Central memory CD8-positive, alpha-beta T cell (primary cell): ENCODE measurements at regions not wholly inside any gene's neighbourhood (a gene's known extent, or its start where the extent isn't known, plus 50 kb on each side); places are given as distances from the start of the nearest gene placed in this dataset.

Source experiments
- ATAC-seq: fragments of 150-1000 bp; cut with Tn5 transposase; replicated peaks from 2 replicates; pipeline ENCODE4 v1.10.0; 2022; ENCODE audit warnings: mild to moderate bottlenecking, moderate FRiP score, moderate number of reproducible peaks; ENCODE audit not compliant: poor library complexity, severe bottlenecking; ENCODE audit errors: extremely low read depth
- DNase-seq, 2 donors: peaks; one replicate each; pipeline ENCODE4 v3.0.0; 2021; ENCODE audit warnings: low spot score in 2 of 2
- H3K27ac Mint-ChIP-seq: one replicate; pipeline ENCODE4 v1.8.0; 2022; ENCODE audit warnings: low read depth, mild to moderate bottlenecking, moderate library complexity, mixed read lengths
- H3K27me3 Mint-ChIP-seq: one replicate; pipeline ENCODE4 v1.8.0; 2022; ENCODE audit warnings: mixed read lengths
- H3K36me3 Mint-ChIP-seq: one replicate; pipeline ENCODE4 v1.8.0; 2022; ENCODE audit warnings: mild to moderate bottlenecking, moderate library complexity, mixed read lengths; ENCODE audit not compliant: insufficient read depth
- H3K4me1 Mint-ChIP-seq: one replicate; pipeline ENCODE4 v1.8.0; 2022; ENCODE audit warnings: mixed read lengths
- H3K4me3 Mint-ChIP-seq: one replicate; pipeline ENCODE4 v1.8.0; 2022; ENCODE audit warnings: mild to moderate bottlenecking, moderate library complexity, mixed read lengths
- H3K9me3 Mint-ChIP-seq: one replicate; pipeline ENCODE4 v1.8.0; 2022; ENCODE audit warnings: mixed read lengths

DNA sequence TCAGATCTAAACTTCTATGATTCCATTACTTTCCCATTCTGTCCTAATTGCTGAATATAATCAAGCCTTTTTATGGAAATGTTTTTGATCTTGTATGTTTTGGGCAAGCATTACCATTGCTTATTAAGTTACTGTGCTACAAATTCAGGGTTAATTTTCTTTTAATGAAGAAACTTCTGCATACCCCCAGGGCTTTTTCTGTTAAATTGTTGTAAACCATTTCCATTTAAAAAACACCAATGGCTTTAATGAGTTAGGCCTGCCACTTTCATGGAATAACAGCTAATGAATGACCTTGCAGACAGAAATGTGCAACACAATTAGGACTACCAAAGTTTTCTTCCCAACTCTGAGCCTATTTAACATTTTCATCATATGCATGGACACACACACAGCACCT, 150.0 kb downstream of the DIPK2A start:
- Mint-ChIP-seq H3K27ac (no peak overlapping the region), H3K36me3 (no peaks in the 10 kb centered on the region), H3K4me3 (no peak overlapping the region), H3K27me3 (no peaks in the 10 kb centered on the region), H3K9me3 (peaks cover 5% of the 10 kb centered on the region), H3K4me1 (no peaks in the 10 kb centered on the region)
- DNase-seq = no peak
- ATAC-seq = no peak

DNA sequence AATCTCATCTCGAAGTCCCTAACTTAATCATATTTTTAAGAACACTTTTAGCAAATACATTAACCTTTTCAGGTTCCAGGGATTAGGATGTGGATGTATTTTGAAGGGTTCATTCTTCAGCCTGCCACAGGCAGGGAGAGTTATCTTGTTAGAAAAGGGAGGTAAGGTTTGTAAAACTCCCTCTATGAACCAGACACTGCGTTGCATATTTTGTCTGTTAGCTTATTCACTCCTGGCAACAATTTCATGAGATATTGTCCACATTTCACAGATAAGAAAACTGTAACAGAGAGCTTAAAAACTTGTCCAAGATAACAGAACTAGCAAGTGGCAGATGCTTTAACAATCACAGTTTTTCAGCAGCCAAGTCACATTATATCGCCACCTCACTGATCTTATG, 155.4 kb downstream of the DIPK2A start:
- DNase-seq (no peak), ATAC-seq (no peak)
- Mint-ChIP-seq H3K27me3 (no peaks in the 10 kb centered on the region), H3K4me1 (peaks cover 22% of the 10 kb centered on the region), H3K4me3 (no peak overlapping the region), H3K36me3 (no peaks in the 10 kb centered on the region), H3K27ac (no peak overlapping the region), H3K9me3 (peaks cover 5% of the 10 kb centered on the region)

DNA sequence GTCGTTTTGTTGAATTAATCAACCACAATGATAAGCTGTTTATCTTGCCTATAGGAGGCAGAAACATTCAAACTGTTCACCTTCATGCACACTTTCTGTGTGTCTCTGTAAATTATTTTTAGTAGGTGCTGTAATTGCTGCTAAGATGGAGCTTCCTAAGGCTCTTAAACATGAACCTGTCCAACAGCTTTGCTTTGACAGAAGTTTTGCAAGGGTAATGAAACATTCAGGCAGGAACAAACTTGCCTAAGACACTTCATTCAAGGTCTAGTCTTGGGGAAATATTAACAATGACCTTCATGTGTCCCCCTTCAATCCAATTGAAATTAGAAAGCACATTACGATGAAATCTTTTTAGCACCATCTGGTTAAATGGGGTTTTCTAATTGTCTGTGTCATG, 156.1 kb downstream of the DIPK2A start:
- Mint-ChIP-seq H3K4me1 (peaks cover 22% of the 10 kb centered on the region), H3K9me3 (peaks cover 5% of the 10 kb centered on the region), H3K27me3 (no peaks in the 10 kb centered on the region), H3K4me3 (peak overlapping the region; percentile 69), H3K27ac (peak overlapping the region; percentile 85), H3K36me3 (no peaks in the 10 kb centered on the region)
- no peak for DNase-seq
- ATAC-seq = no peak

DNA sequence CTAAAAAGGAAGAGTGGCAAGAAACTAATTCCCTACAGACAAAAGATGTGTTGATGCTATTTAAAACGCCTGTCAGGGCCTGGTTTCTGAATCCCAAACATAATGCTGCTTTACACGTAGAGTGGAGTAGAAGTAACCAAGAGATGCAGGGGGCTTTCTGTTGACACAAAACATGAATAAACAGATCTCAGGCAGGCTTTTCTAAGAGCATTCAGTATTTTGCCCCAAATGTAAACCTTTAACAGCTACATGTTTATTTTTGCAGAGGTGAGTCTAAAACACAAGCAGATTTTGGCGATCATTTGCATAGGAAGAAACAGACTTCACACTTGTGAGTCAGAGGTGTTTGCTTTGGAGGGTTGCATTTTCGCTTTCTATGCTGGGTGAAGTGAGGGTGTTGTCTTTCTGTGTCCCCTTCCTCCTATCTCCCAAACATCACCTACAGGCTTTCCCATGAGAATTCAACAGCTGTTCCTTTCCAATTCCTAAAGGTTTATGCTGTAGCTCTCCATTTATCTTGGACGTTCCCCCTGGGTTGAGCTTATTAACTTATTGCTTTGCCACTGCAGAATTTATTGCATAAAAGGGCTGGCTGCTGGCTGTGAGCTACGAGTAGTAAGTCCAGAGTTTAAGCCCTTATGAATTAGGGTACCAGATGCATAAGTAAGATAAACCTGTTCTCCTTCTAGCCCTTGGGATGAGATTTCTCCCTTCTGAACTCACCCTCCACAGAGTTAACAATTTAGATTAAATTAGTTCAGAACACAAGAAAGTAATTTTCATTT, 156.7 kb downstream of the DIPK2A start:
- peak overlapping the region; percentile 69 for H3K4me3 Mint-ChIP-seq
- ATAC-seq = peak; percentile 85

DNA sequence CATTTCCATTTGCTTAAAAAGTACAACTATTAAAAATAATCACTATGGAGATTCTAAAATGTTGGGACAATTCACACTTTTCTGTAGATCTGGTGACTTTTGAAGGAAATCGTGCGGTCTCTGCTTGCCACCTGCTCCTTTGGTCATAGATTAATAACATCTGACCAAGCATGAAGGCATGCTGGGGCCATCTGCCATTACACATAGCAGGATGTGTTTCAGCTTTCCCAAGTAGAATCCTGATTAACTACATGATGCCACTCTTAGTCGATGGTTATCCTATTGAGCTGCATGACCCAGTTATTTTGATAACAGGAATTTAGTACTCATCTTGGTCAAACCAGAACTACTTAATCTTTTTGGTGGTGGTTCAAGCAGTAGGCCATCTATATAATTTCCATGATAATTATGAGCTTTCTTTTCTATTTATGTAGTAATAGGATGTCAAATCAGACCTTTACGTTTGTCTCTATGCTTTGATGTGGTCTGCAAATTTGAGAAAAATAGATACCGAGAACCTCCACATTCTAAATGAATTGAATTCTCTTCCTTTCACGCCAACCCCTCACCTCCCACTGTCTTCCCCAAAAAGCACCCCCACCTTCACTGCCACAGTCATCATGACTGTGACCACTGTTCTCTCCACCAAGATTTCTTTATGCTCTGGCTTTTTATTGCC, 158.1 kb downstream of the DIPK2A start:
- H3K4me1 Mint-ChIP-seq = peaks cover 22% of the 10 kb centered on the region
- ATAC-seq = no peak
- H3K9me3 Mint-ChIP-seq = peaks cover 5% of the 10 kb centered on the region
- H3K27ac Mint-ChIP-seq = no peak overlapping the region
- H3K27me3 Mint-ChIP-seq = no peaks in the 10 kb centered on the region
- H3K36me3 Mint-ChIP-seq = no peaks in the 10 kb centered on the region
- no peak for DNase-seq
- H3K4me3 Mint-ChIP-seq = no peak overlapping the region

More for the DNA sequence above, 156.7 kb downstream of the DIPK2A start:
- Mint-ChIP-seq H3K9me3 (peaks cover 5% of the 10 kb centered on the region), H3K27me3 (no peaks in the 10 kb centered on the region), H3K4me1 (peaks cover 22% of the 10 kb centered on the region), H3K36me3 (no peaks in the 10 kb centered on the region), H3K27ac (peak overlapping the region; percentile 85)
- no peak for DNase-seq

DNA sequence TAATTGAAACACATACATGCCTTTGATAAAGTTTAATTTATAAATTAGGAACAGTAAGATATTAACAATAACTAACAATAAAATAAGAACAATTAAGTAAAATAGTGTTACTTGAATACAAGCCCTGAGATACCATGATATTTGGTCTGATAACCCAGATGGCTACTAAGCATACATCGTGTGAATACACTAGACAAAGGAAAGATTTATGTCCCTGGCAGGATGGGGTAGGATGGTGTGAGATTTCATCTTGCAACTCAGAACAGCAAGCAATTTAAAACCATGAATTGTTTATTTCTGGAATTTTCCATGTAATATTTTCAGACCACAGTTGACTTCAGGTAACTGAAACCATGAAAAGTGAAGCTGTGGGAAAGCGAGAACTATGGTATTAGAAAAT, 169.5 kb downstream of the DIPK2A start:
- H3K27ac Mint-ChIP-seq = no peak overlapping the region
- H3K4me3 Mint-ChIP-seq = no peak overlapping the region
- H3K4me1 Mint-ChIP-seq = no peaks in the 10 kb centered on the region
- ATAC-seq (no peak), DNase-seq (no peak)
- peaks cover 5% of the 10 kb centered on the region for H3K9me3 Mint-ChIP-seq
- no peaks in the 10 kb centered on the region for H3K36me3 Mint-ChIP-seq
- H3K27me3 Mint-ChIP-seq = peaks cover 16% of the 10 kb centered on the region

DNA sequence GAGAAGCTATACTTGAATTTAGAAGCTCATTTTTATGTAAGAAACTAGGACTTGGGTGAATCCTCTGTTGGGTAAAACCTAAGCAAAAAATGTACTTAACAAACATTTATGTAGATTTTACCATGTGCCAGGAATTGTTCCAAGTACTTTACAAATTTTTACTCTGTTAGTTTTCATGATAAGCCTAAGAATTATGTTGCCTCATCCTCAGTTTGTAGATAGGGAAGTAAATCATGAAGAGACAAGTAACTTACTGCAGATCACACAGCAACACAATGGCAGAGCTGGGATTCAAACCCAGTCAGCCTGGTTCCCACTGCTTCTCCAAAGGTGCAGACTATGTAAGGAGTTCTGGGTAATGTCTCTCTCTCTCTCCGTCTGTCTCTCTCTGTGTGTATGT, 169.9 kb downstream of the DIPK2A start:
- no peaks in the 10 kb centered on the region for H3K36me3 Mint-ChIP-seq
- no peak overlapping the region for H3K27ac Mint-ChIP-seq
- H3K27me3 Mint-ChIP-seq = peaks cover 16% of the 10 kb centered on the region
- ATAC-seq = no peak
- H3K4me3 Mint-ChIP-seq = no peak overlapping the region
- DNase-seq = no peak
- no peaks in the 10 kb centered on the region for H3K4me1 Mint-ChIP-seq
- peaks cover 5% of the 10 kb centered on the region for H3K9me3 Mint-ChIP-seq

DNA sequence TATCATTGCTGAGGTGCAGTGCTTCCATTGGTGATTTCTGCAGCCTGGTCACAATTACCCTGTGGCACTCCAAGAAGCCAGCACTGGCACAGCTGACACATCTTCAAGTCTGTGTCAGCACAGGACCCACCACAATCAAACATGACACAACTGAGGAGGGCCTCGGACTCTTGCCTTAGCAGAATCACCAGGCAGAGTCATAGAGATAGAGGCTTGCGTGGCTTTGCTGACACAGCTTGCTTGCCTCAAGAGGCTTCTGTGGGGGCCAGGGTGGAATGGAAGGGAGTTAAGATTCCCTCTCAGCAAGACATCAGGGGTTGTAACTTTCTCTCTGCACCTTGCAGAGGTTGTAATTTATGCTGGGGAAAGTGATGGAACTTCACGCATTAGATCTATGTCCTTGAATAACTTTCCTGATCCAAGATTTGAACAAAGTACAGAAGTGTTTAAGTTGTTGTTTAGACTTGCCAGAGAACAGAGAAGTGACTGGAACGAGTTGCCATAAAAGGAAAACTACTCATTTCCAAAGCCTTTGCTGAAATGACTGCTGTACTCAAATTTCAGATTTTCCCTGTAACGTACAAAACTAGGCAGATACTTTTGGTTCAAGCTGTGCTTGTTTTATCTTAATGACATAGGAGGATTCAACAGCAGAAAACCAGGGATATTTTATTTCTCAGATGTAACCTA, 170.7 kb downstream of the DIPK2A start:
- Mint-ChIP-seq H3K4me1 (no peaks in the 10 kb centered on the region), H3K36me3 (no peaks in the 10 kb centered on the region), H3K4me3 (no peak overlapping the region), H3K27me3 (peaks cover 16% of the 10 kb centered on the region), H3K9me3 (peaks cover 1% of the 10 kb centered on the region), H3K27ac (no peak overlapping the region)
- ATAC-seq = no peak
- DNase-seq = no peak

DNA sequence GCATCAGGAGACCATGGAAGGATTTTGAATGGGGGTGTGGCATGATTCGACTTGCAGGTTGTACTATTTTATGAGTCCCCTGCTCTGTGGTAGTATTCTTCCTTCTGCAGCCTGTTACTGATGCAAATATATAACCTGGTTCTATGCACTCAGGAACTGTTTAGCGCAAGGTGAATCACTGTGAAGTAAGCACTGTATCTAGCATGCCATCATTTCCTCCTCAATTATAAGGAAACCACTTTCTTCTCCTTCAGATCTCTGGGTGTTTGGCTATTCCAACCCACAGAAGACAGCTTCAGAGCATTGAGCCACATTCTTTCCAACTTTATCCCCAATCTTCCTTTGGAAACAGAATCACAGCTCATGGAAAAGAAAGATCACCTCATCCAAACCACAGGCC, 176.7 kb downstream of the DIPK2A start:
- H3K4me1 Mint-ChIP-seq = no peaks in the 10 kb centered on the region
- H3K27ac Mint-ChIP-seq = no peak overlapping the region
- no peaks in the 10 kb centered on the region for H3K9me3 Mint-ChIP-seq
- H3K4me3 Mint-ChIP-seq = no peak overlapping the region
- peaks cover 27% of the 10 kb centered on the region for H3K27me3 Mint-ChIP-seq
- ATAC-seq (no peak), DNase-seq (no peak)
- no peaks in the 10 kb centered on the region for H3K36me3 Mint-ChIP-seq

DNA sequence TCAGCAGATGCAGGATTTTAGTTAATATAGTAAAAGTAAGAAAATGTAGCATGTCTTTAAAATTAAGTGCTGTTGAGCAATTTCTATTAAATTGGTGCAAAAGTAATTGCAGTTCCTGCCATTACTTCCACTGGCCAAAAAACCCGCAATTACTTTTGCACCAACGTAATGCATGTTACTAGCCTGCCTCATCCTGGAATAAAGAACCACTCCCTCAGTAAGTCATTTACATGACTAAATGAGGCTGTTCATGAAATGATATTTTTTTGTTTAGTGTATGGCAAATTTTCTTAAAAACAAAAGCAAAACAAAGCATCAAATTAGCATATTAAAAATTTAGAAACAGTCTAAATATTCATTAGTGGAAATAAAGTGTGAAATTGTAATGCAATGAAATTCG, 180.4 kb downstream of the DIPK2A start:
- no peaks in the 10 kb centered on the region for H3K36me3 Mint-ChIP-seq
- H3K27me3 Mint-ChIP-seq = peaks cover 27% of the 10 kb centered on the region
- no peaks in the 10 kb centered on the region for H3K4me1 Mint-ChIP-seq
- ATAC-seq (no peak), DNase-seq (no peak)
- no peaks in the 10 kb centered on the region for H3K9me3 Mint-ChIP-seq
- H3K27ac Mint-ChIP-seq = no peak overlapping the region
- H3K4me3 Mint-ChIP-seq = no peak overlapping the region

DNA sequence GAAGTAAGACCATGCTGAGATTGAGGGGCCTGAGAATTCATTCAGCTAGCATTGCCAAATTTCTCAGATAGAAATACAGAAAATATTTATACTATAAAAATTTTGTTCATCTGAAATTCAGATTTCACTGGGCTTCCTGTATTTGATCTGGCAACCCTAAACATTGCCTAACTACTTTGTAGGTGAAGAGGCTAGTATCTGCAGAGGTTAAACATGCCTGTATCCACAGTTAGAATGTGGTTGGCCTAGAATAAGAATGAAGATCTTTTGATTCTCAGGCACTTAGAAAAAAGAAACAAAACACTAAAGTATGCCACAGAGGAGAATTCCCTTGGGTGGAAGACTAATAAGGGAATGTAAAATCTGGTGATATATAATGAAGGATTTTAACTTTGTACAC, 189.0 kb downstream of the DIPK2A start:
- no peak for ATAC-seq
- H3K27me3 Mint-ChIP-seq = peaks cover 10% of the 10 kb centered on the region
- no peak for DNase-seq
- H3K36me3 Mint-ChIP-seq = no peaks in the 10 kb centered on the region
- H3K4me3 Mint-ChIP-seq = no peak overlapping the region
- no peak overlapping the region for H3K27ac Mint-ChIP-seq
- peaks cover 5% of the 10 kb centered on the region for H3K9me3 Mint-ChIP-seq
- H3K4me1 Mint-ChIP-seq = no peaks in the 10 kb centered on the region

DNA sequence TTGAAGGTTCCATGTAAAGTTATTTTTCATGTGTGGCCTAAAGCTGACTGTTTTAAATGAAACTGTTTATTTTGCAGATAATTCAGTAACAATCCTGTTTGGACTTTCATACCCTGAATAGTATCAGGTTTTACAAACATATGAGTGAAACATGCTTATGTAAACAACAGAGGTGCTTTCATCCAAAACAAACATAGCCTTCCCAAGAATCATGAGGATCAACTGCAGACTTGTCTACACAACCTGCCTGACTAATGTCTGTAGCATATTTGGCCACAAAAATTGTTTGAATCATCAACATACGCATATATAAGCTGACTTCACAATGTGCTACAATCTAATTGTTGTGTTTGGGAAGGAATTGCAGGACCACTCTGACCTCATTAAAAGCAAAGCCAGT, 190.4 kb downstream of the DIPK2A start:
- H3K36me3 Mint-ChIP-seq = no peaks in the 10 kb centered on the region
- DNase-seq = no peak
- peaks cover 5% of the 10 kb centered on the region for H3K9me3 Mint-ChIP-seq
- H3K4me1 Mint-ChIP-seq = no peaks in the 10 kb centered on the region
- H3K4me3 Mint-ChIP-seq = no peak overlapping the region
- H3K27me3 Mint-ChIP-seq = peaks cover 10% of the 10 kb centered on the region
- no peak overlapping the region for H3K27ac Mint-ChIP-seq
- ATAC-seq = no peak

DNA sequence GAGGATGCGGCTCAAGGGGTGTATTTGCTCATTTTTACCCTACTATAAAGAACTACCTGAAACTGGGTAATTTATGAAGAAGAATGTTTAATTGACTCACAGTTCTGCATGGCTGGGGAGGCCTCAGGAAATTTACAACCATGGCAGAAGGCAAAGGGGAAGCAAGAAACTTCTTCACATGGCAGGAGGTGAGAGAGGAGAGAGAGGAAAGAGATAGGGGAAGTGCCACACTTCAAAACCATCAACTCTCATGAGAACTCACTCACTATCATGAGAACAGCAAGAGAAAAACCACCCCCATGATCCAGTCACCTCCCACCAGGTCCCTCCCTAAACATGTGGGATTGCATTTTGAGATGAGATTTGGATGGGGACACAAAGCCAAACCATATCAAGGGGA, 192.7 kb downstream of the DIPK2A start:
- H3K4me1 Mint-ChIP-seq = no peaks in the 10 kb centered on the region
- H3K4me3 Mint-ChIP-seq = no peak overlapping the region
- no peak for ATAC-seq

More for the DNA sequence above, 192.7 kb downstream of the DIPK2A start:
- no peaks in the 10 kb centered on the region for H3K36me3 Mint-ChIP-seq
- H3K27me3 Mint-ChIP-seq = peaks cover 10% of the 10 kb centered on the region
- DNase-seq = no peak
- no peak overlapping the region for H3K27ac Mint-ChIP-seq
- peaks cover 5% of the 10 kb centered on the region for H3K9me3 Mint-ChIP-seq
